ENCODE measurements at regions not wholly inside any gene's neighbourhood (a gene's known extent, or its start where the extent isn't known, plus 50 kb on each side); places are given as distances from the start of the nearest gene placed in this dataset.

GRCh38 chr21:22297575-22297974, 1299.4 kb downstream of the NCAM2 start:
- Mint-ChIP-seq H3K27ac (ENCODE audit: unreplicated experiment) (no peak overlapping the region), H3K4me3 (ENCODE audit: unreplicated experiment) (no peak overlapping the region), H3K4me1 (ENCODE audit: unreplicated experiment) (peaks cover 9% of the 10 kb centered on the region), H3K9me3 (ENCODE audit: unreplicated experiment) (no peaks in the 10 kb centered on the region), H3K36me3 (ENCODE audit: low read depth, unreplicated experiment) (no peaks in the 10 kb centered on the region), H3K27me3 (ENCODE audit: unreplicated experiment) (no peaks in the 10 kb centered on the region)
- TF ChIP-seq CTCF (IDR thresholded peaks at IDR 0.05; ENCODE audit: unreplicated experiment), result no peak
- DNase-seq (ENCODE audit: low spot score), result no peak

GRCh38 chr21:22311741-22312462, 1313.7 kb downstream of the NCAM2 start:
- TF ChIP-seq CTCF (IDR thresholded peaks at IDR 0.05; ENCODE audit: unreplicated experiment), result no peak

GRCh38 chr21:22314963-22315362, 1316.8 kb downstream of the NCAM2 start:
- no peak for DNase-seq (ENCODE audit: low spot score)
- H3K4me1 Mint-ChIP-seq (ENCODE audit: unreplicated experiment), result no peaks in the 10 kb centered on the region
- H3K27me3 Mint-ChIP-seq (ENCODE audit: unreplicated experiment), result no peaks in the 10 kb centered on the region
- H3K9me3 Mint-ChIP-seq (ENCODE audit: unreplicated experiment), result no peaks in the 10 kb centered on the region
- H3K27ac Mint-ChIP-seq (ENCODE audit: unreplicated experiment), result no peak overlapping the region
- no peaks in the 10 kb centered on the region for H3K36me3 Mint-ChIP-seq (ENCODE audit: low read depth, unreplicated experiment)
- no peak overlapping the region for H3K4me3 Mint-ChIP-seq (ENCODE audit: unreplicated experiment)
- no peak for TF ChIP-seq CTCF (IDR thresholded peaks at IDR 0.05; ENCODE audit: unreplicated experiment)

More at GRCh38 chr21:22311741-22312462, 1313.7 kb downstream of the NCAM2 start:
- H3K4me3 Mint-ChIP-seq (ENCODE audit: unreplicated experiment), result no peak overlapping the region
- no peak overlapping the region for H3K27ac Mint-ChIP-seq (ENCODE audit: unreplicated experiment)
- DNase-seq (ENCODE audit: low spot score), result no peak
- H3K9me3 Mint-ChIP-seq (ENCODE audit: unreplicated experiment), result no peaks in the 10 kb centered on the region
- no peaks in the 10 kb centered on the region for H3K36me3 Mint-ChIP-seq (ENCODE audit: low read depth, unreplicated experiment)
- no peaks in the 10 kb centered on the region for H3K4me1 Mint-ChIP-seq (ENCODE audit: unreplicated experiment)
- H3K27me3 Mint-ChIP-seq (ENCODE audit: unreplicated experiment), result no peaks in the 10 kb centered on the region

GRCh38 chr21:22319435-22319834, 1321.2 kb downstream of the NCAM2 start:
- TF ChIP-seq CTCF (IDR thresholded peaks at IDR 0.05; ENCODE audit: unreplicated experiment), result no peak
- Mint-ChIP-seq H3K27me3 (ENCODE audit: unreplicated experiment) (no peaks in the 10 kb centered on the region), H3K36me3 (ENCODE audit: low read depth, unreplicated experiment) (no peaks in the 10 kb centered on the region), H3K9me3 (ENCODE audit: unreplicated experiment) (no peaks in the 10 kb centered on the region), H3K4me3 (ENCODE audit: unreplicated experiment) (no peak overlapping the region), H3K4me1 (ENCODE audit: unreplicated experiment) (no peaks in the 10 kb centered on the region), H3K27ac (ENCODE audit: unreplicated experiment) (no peak overlapping the region)
- DNase-seq (ENCODE audit: low spot score), result no peak

GRCh38 chr21:22342889-22343288, 1344.7 kb downstream of the NCAM2 start:
- Mint-ChIP-seq H3K9me3 (ENCODE audit: unreplicated experiment) (no peaks in the 10 kb centered on the region), H3K27ac (ENCODE audit: unreplicated experiment) (no peak overlapping the region), H3K4me3 (ENCODE audit: unreplicated experiment) (no peak overlapping the region), H3K27me3 (ENCODE audit: unreplicated experiment) (peaks cover 1% of the 10 kb centered on the region), H3K4me1 (ENCODE audit: unreplicated experiment) (no peaks in the 10 kb centered on the region), H3K36me3 (ENCODE audit: low read depth, unreplicated experiment) (no peaks in the 10 kb centered on the region)
- no peak for TF ChIP-seq CTCF (IDR thresholded peaks at IDR 0.05; ENCODE audit: unreplicated experiment)
- no peak for DNase-seq (ENCODE audit: low spot score)

All from endothelial cell (in vitro differentiated cells).